MM.1S (cell line): ENCODE measurements at regions not wholly inside any gene's neighbourhood (a gene's known extent, or its start where the extent isn't known, plus 50 kb on each side); places are given as distances from the start of the nearest gene placed in this dataset.

Source experiments
- EZH2 ChIP-seq: fragments of 300-600 bp; sonication (generic); optimal IDR thresholded peaks from 2 replicates; pipeline ENCODE3; 2017; ENCODE audit warnings: low read depth, mild to moderate bottlenecking, antibody characterized with exemption, low read length, mixed read lengths
- TF ChIP-seq, protein P1 (sequence below): fragments of 300-600 bp; sonication (generic); IDR thresholded peaks from 2 replicates; pipeline ENCODE4 v1.5.1; 2016; ENCODE audit warnings: antibody characterized with exemption, low read length, mixed read lengths

DNA sequence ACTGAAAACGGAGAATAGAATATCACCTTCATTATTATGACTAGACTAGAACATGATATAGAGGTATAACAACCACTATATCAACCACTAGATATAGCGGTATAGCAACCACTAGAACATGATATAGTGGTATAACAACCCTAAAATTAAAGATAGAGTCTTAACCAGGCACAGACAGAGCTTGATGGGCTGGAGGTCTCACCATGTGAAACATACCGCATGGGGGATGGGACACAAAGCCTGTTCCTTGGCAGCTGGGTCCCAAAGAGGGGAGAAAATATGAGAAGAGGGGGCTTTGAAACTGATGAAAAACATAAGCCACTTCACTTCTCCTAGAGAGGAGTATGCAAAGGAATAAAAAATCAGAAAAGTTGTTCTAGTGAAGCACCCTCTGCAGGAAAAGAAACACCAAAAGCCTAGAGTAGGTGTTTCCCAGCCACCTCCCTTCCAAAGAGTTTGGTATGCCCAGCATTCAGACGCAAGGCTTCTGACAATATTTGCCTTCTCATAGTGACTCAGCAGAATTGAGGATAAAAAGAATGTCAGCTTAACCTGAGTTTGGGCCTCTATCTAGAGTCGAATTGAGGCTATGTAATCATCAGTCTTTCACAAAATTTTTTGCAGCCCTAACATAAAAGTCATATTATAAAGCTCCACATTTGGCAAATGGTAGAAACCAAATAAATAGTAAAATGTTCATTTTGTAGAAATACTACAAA is 316.4 kb downstream of the NOVA1 start:
- TF ChIP-seq, protein P1, sequence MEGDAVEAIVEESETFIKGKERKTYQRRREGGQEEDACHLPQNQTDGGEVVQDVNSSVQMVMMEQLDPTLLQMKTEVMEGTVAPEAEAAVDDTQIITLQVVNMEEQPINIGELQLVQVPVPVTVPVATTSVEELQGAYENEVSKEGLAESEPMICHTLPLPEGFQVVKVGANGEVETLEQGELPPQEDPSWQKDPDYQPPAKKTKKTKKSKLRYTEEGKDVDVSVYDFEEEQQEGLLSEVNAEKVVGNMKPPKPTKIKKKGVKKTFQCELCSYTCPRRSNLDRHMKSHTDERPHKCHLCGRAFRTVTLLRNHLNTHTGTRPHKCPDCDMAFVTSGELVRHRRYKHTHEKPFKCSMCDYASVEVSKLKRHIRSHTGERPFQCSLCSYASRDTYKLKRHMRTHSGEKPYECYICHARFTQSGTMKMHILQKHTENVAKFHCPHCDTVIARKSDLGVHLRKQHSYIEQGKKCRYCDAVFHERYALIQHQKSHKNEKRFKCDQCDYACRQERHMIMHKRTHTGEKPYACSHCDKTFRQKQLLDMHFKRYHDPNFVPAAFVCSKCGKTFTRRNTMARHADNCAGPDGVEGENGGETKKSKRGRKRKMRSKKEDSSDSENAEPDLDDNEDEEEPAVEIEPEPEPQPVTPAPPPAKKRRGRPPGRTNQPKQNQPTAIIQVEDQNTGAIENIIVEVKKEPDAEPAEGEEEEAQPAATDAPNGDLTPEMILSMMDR: no peak
- TF ChIP-seq EZH2: no peak
